GM19372 (cell line): ENCODE measurements at regions not wholly inside any gene's neighbourhood (a gene's known extent, or its start where the extent isn't known, plus 50 kb on each side); places are given as distances from the start of the nearest gene placed in this dataset.
"Not testable (repeated sequence)": the region's sequence is repeated elsewhere in the genome, so short reads cannot be mapped to it uniquely, and the experiment has no call there.

Experiments
- ATAC-seq: cut with Tn5 transposase; IDR thresholded peaks from one replicate; pipeline ENCODE4 v1.9.1; 2021; ENCODE audit warnings: mild to moderate bottlenecking, low read depth, moderate library complexity; ENCODE audit not compliant: unreplicated experiment

DNA sequence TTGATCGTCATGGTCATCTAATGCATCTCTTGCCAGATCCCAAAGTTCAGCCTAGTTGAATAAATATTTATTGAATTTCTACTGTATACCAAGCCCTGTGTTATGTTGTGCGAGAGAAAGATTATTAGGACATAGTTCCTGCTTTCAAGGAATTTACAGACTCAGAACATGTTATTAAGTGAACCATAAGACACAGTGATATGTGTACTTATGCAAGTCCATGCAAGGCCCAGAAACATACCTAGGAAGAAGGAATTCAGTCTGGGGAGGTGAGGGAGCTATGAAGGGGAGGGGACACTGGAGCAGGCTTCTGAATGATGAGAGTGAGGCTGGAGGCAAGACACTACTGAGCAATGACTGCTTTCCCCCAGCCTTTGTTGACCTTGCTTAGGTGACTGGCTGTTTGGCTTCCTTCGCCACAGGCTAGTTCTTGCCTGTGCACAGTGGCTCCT lies 81.4 kb downstream of the ACAA2 start:
- ATAC-seq, result no peak

DNA sequence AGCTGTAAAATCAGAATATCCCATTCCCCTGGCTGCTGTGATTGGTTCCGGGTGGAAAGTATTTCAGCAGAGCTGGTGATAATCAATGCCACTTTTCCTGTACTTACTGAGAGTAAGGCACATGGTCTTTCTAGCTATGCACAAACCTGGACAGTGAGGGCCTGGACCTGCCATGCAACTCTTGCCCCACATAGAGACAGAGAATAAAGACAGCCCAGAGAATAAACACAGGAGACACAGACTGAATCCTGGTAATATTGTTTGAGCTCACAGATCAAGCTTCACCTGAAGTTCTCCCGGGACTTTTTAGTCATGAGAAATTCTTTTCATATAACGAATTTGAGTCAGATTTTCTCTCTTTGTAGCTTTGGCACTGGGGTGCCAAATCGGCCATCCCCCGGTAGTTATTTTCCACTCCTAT lies 81.9 kb downstream of the ACAA2 start:
- ATAC-seq, result no peak

GRCh38 chr18:49730951-49731391 lies 82.4 kb downstream of the ACAA2 start:
- no peak for ATAC-seq

DNA sequence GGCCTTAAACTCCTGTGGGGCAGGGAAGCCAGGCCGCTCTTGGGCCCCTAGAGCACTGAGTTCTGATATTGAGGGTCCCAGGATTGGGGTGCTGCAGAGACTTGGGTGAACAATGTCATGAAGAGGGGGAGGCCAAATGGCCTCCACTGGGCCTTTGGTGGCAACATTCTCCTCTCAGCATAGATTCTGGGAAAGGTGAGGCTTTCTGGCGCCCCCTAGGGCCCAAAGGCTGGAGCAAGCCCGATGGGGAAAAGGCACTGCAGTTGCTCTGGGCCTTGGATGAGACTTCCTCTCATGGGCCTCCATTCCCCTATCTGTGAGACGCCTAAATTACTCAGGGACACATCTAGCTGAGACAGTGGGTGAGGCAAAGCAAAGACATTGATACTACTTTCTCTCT lies 84.8 kb downstream of the ACAA2 start:
- no peak for ATAC-seq

- ATAC-seq, result no peak
Observed at GRCh38 chr18:49727816-49728215, 85.5 kb downstream of the ACAA2 start.

DNA sequence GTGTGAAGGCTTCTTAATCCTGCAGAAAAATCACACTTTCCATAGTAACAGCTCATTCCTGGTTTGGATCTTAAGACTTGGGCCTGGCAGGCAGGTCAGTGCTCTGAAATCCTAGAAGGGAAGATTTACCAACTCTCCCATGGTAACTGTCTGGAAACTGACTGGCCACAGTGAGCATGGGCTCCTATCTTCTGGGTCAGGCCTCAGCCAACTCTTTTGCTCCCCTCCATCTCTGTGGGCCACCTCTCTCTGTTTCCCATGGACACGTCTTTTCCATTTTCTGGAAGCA lies 86.7 kb downstream of the ACAA2 start:
- no peak for ATAC-seq

DNA sequence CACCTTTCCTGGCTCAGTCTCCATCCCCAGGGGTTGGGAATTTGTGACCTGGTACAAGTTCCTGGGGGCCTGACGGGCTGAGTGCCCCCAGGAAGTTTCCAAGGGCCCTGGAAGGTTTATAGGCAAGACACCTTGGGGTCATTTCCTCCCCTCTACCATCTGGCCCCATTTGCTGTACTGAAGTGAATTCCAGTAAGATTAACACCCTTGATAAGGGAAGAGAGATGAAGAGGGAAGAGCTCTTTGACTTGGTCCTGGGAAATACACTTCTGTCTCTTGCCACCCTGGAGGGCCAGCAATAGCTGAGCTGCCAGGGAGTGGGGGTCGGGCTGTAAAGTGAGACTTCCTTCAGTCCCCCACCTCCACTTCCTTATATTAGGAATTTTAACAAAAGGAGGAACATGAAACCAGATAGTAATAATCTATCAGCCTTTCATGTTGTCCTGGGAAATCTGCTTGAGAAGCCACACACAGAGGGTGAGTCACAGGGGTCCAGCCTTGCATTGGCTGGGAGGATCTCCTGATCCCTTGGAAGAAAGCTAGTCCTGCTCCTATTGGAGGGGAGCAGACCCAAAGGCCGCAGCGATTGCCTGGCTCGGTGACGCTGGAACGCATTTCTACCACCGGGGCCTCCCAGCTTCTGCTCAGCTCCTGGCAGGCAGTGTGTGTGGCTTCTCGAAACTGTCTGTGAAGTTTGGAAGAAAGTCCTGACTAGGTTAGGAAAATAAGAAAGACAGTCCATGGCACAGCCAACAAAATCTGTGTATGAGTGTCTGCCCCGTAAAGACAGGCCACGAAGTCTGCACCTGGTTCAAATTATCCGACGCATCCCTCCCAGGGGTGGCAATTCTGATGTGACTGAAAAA lies 87.3 kb downstream of the ACAA2 start:
- no peak for ATAC-seq

DNA sequence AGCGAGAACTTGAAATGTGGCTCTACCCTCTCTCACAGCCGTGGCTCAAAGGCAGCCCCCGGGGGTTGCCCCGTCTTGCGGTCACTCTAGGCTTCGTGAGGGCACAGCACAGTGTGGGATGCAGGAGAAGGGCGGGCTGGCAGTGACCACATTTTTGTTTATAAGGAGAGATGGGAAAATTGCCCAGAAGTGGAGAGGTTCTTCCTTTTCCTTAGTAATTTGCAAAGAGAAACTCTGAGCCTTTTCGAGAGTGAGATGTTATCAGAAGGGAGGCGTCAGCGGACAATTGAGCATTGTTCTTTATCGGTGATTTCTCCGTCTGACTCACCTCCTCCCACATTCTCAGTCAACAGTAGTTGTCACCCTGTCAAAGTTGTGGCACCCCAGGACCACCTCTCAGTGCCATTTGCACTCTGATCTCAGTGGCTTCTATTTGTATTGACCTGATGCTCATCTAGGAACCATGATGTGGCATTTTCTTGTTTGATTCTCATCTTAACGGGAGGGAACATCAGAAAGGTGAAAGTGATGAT lies 89.6 kb downstream of the ACAA2 start:
- no peak for ATAC-seq

DNA sequence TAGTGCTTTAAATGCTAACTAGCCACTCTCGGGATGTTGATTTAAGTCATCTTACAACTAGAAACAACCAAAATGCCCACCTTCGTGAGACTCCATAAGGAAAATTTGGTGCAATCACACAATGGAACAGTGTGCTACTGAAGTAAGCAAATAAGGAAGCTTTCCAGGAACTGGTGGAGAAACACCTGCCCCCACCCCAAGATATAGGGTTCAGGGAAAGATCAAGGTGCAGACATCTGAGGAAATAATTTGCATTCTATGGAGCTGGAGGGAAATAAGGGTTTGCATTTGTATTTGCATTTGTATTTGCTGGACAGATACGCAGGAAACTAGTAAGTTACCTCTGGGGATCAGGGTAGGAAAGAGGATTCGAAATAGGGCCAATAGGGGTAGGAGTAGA lies 90.9 kb downstream of the ACAA2 start:
- no peak for ATAC-seq

GRCh38 chr18:49721981-49722380 lies 91.4 kb downstream of the ACAA2 start:
- no peak for ATAC-seq

DNA sequence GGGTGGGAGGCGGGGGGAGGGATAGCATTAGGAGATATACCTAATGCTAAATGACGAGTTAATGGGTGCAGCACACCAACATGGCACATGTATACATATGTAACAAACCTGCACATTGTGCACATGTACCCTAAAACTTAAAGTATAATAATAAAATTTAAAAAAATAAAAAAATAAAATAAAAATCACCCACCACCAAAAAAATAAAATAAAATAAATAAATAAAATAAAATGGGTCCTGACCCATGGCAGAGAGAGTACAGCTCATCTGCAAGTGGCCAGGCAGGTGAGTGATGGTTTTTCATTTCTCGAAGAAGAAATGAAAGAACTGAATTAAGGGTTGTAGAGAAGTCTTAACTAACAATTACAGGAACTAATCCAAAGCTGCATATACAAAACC lies 92.4 kb downstream of the ACAA2 start:
- not testable (repeated sequence) for ATAC-seq

DNA sequence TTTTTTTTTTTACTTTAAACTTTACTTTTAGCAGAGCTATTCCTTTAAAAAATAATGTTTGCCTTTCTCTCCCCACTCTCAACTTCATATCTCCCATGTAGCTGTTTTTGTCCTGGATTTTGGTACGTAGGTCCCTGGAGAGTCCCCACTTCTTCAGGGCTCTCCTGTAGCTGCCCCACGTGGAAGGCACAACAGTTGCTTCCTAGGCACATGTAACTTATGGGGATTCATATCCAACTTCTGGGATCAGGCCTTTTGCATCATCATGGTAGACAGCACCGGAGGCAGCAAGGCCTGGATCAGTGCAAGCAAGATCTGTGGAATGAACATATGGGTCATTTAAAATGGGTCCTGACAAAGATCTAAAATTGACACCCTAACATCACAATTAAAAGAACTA lies 95.7 kb downstream of the ACAA2 start:
- ATAC-seq, result no peak

DNA sequence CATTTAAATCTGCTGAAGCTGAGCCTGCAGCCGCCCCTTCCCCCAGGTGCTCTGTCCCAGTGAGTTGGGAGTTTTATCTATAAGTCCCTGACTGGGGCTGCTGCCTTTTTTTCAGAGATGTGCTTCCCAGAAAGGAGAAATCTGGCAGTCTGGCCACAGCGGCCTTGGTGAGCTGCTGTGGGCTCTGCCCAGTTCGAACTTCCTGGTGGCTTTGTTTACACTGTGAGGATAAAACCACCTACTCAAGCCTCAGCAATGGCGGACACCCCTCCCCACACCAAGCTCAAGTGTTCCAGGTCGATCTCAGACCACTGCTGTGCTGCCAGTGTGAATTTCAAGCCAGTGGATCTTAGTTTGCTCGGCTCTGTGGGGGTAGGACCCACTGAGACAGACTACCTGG lies 97.3 kb downstream of the ACAA2 start:
- no peak for ATAC-seq

DNA sequence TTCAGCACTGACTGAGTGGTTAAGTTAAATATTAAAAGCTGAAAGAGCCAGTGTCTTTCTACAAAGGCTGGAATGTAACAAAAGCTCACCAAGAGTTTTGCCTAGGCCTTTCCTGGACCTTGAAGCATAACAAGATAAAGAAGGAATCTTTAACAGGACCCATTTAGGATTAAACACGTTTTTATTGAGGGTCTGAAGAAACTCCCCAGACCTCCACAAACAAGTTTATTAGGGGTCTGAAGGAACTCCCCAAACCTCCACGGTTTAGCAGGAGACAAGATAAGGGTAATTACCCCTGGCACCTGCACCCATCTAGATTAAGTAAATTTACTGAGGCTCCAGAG lies 104.0 kb downstream of the ACAA2 start:
- no peak for ATAC-seq

DNA sequence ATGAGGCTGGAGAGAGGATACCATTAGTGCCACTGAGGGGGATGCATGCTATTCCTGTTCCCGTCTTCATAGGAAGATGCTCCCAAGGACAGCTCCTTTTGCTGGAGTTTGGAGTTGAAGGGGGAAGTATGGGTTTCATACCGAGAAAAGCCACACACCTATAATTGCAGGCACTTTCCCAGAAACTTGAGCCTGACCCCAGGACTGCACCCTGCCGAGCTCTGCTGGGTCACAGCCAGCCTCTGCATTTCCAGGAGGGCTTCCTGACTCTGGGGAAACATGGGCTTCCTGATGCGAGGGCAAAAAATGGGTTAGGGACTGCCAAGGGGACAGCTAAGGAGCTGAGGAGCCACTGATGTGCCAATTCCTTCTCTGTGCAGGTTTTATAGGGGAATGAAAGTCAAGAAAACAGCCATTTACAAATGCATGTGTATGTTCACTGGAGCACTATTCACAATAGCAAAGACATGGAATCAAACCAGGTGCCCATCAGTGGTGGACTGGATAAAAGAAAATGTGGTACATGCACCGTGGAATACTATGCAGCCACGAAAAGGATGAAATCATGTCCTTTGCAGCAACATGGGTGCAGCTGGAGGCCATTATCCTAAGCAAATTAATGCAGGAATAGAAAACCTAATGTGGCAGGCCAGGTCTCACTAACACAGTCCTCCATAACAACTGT lies 104.5 kb downstream of the ACAA2 start:
- no peak for ATAC-seq

DNA sequence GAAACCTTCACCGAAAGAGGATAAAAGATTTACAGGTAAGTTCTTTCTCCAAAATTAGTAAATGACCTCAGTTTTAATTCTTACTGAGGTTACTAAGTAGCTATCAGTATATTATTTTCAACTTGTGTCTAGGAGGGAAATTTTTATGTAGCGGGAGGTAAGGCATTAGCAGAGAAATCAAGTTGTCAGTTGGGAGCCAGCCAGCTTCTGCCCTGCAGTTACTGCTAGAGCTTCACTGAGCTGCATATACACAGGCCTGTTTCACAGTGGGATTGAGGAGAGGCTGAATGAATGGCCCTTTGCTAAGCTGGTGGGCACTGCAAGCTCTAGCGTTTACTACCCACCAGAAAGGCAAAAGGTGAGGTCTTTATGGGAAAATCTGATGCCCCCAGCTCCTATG lies 105.7 kb downstream of the ACAA2 start:
- no peak for ATAC-seq

DNA sequence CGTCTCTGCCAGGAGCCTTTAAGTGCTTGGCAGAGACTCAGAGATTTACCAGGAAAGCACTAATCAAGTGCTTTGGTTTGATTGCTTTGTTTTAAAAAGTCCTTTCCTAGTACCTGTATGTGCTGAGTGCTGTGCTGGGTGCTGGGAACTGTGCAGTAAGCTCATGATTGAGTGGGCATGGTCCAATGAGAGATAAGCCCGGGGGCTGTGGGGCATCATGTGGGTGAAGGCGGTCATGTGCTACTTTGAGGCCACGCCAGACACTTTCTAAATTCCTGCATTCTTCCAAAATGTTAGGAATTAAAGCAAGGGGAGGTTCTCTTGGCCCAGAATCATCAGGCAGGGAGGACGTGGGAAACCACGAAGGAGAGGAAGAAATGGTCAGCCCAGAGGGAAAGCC lies 109.0 kb downstream of the ACAA2 start:
- no peak for ATAC-seq

- no peak for ATAC-seq
Observed at GRCh38 chr18:49701190-49701589, 112.1 kb downstream of the ACAA2 start.

- ATAC-seq, result no peak
Observed at GRCh38 chr18:49699303-49699702, 114.0 kb downstream of the ACAA2 start.

- no peak for ATAC-seq
Observed at GRCh38 chr18:49698525-49699025, 114.8 kb downstream of the ACAA2 start.

- no peak for ATAC-seq
Observed at GRCh38 chr18:49697757-49698524, 115.4 kb downstream of the ACAA2 start.
